ENCODE measurements at regions not wholly inside any gene's neighbourhood (a gene's known extent, or its start where the extent isn't known, plus 50 kb on each side); places are given as distances from the start of the nearest gene placed in this dataset.
A peak's percentile ranks its signal among the peaks of the same experiment; 100 is the strongest.

DNA sequence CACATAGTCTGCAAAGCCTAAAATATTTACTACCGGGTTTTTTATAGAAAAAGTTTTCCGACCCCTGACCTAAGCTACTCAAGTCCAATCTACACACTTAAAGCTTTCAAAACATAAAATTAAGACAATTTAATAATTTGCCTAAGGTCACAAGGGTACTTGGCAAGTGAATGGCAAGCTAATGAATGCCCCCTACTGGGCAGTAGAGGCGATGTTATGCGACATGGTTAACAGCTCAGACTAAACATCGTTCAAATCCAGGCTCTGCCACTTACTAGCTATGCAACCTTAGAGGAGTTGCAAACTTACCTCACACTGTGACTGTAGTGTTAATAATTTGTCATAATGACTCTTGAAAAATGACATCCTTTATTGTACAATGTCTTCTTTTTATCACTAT is 317.2 kb upstream of the NFIA start:
- H3K9me3 ChIP-seq (ENCODE audit: control insufficient read depth, low read depth, low read length) = no peaks in the 10 kb centered on the region
- H3K36me3 ChIP-seq (ENCODE audit: control insufficient read depth, insufficient read depth, low read length) = no peaks in the 10 kb centered on the region
- peak; percentile 14 to 15 for DNase-seq
- H3K4me1 ChIP-seq (ENCODE audit: control insufficient read depth, insufficient read depth, low read length) = no peaks in the 10 kb centered on the region
- WGBS (ENCODE audit: insufficient coverage, low lambda C conversion rate) = no CpG with 5 or more reads among the region's 5 CpGs
- no peaks in the 10 kb centered on the region for H3K27me3 ChIP-seq (ENCODE audit: control insufficient read depth, insufficient read depth, low read length)
- no peak overlapping the region for H3K4me3 ChIP-seq (ENCODE audit: low read length)
- H3K27ac ChIP-seq (ENCODE audit: low read length) = no peak overlapping the region

DNA sequence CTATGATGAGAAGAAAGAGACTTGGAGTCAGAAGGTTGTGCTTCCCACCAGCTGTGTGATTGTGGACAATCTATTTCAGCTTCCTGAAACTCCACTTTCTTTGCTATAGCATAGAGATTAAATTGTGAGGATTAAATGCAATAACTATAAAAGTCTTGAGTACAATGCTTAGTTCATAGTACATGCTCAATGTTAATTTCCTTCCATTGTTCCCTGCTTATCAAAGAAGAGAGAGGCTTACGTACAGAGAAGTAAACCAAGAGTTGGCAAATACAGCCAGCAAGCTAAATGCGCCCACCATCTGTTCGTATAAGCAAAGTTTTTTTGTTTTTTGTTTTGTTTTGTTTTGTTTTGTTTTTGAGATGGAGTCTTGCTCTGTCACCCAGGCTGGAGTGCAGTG is 317.9 kb upstream of the NFIA start:
- H3K4me3 ChIP-seq (ENCODE audit: low read length) = no peak overlapping the region
- no peaks in the 10 kb centered on the region for H3K4me1 ChIP-seq (ENCODE audit: control insufficient read depth, insufficient read depth, low read length)
- H3K27me3 ChIP-seq (ENCODE audit: control insufficient read depth, insufficient read depth, low read length) = no peaks in the 10 kb centered on the region
- 100% methylated on average over 2 of the region's 3 CpGs for WGBS (ENCODE audit: insufficient coverage, low lambda C conversion rate)
- no peak for DNase-seq
- no peak overlapping the region for H3K27ac ChIP-seq (ENCODE audit: low read length)
- no peaks in the 10 kb centered on the region for H3K9me3 ChIP-seq (ENCODE audit: control insufficient read depth, low read depth, low read length)
- no peaks in the 10 kb centered on the region for H3K36me3 ChIP-seq (ENCODE audit: control insufficient read depth, insufficient read depth, low read length)

DNA sequence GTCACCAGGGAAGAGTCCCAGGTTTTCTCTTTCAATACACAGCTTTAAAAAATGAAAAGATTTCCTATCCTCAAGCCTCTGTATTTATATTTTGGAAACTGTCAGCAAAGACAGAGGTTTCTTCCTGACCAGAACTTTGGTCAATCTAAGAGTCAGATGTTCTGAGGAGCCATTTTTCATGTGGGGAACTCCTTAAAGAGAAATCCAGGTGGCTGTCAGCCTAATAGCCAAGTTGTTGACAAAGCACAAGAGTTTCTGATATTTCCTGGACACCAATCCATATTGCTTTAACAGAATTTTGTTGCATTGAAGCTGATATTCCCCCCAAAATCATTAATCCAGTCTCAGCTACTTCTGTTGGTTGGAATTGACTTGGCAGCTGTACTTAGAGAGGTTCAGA is 318.6 kb upstream of the NFIA start:
- DNase-seq = no peak
- no peaks in the 10 kb centered on the region for H3K9me3 ChIP-seq (ENCODE audit: control insufficient read depth, low read depth, low read length)
- no peaks in the 10 kb centered on the region for H3K4me1 ChIP-seq (ENCODE audit: control insufficient read depth, insufficient read depth, low read length)
- no peak overlapping the region for H3K4me3 ChIP-seq (ENCODE audit: low read length)
- no peaks in the 10 kb centered on the region for H3K27me3 ChIP-seq (ENCODE audit: control insufficient read depth, insufficient read depth, low read length)
- H3K27ac ChIP-seq (ENCODE audit: low read length) = no peak overlapping the region
- no peaks in the 10 kb centered on the region for H3K36me3 ChIP-seq (ENCODE audit: control insufficient read depth, insufficient read depth, low read length)

DNA sequence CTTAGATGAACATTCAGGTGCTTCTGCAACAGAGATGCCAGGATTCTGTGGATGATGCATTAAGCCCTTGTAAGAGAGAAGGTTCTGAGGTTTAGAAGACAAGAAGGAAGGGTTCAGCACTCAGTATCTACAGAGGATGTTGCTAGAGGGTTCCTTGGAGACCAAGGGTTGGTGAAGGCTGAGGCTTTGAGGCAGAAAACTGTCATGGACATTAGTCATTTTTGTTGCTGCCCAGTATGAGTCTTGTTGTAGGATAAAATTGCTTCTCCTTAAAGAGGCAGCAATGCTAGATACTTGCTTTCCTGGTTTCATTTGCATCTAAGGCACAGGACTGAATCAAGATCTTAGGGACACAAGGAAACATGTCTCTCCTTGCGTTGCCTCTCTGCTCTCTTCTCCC is 319.4 kb upstream of the NFIA start:
- Histone ChIP-seq H3K4me1 (ENCODE audit: control insufficient read depth, insufficient read depth, low read length) (no peaks in the 10 kb centered on the region), H3K27me3 (ENCODE audit: control insufficient read depth, insufficient read depth, low read length) (no peaks in the 10 kb centered on the region), H3K9me3 (ENCODE audit: control insufficient read depth, low read depth, low read length) (no peaks in the 10 kb centered on the region), H3K36me3 (ENCODE audit: control insufficient read depth, insufficient read depth, low read length) (no peaks in the 10 kb centered on the region), H3K27ac (ENCODE audit: low read length) (no peak overlapping the region), H3K4me3 (ENCODE audit: low read length) (no peak overlapping the region)
- WGBS (ENCODE audit: insufficient coverage, low lambda C conversion rate) = 90% methylated on average over 1 of the region's 1 CpG
- no peak for DNase-seq

DNA sequence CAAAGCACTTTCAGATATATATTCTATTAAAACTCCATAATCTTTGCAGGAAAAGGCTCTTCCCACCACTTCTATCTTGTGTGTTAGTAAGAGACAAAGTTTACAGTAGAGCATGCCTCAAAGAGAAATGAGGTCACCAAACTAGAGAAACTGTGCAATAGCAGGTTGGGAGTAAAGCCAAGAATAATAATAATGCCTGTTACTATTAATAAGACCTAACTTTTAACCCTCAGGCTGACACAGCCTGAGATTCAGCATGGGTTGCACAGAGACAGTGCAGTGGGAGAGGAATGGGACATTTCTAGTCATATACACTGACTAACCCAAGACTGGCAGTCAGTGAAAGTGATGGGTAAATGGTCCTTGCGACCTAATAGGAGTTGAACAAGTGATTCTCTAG is 320.2 kb upstream of the NFIA start:
- H3K27ac ChIP-seq (ENCODE audit: low read length) = no peak overlapping the region
- H3K4me3 ChIP-seq (ENCODE audit: low read length) = no peak overlapping the region
- no CpG with 5 or more reads among the region's 1 CpG for WGBS (ENCODE audit: insufficient coverage, low lambda C conversion rate)
- H3K9me3 ChIP-seq (ENCODE audit: control insufficient read depth, low read depth, low read length) = no peaks in the 10 kb centered on the region
- no peak for DNase-seq
- H3K4me1 ChIP-seq (ENCODE audit: control insufficient read depth, insufficient read depth, low read length) = no peaks in the 10 kb centered on the region
- no peaks in the 10 kb centered on the region for H3K27me3 ChIP-seq (ENCODE audit: control insufficient read depth, insufficient read depth, low read length)
- no peaks in the 10 kb centered on the region for H3K36me3 ChIP-seq (ENCODE audit: control insufficient read depth, insufficient read depth, low read length)

DNA sequence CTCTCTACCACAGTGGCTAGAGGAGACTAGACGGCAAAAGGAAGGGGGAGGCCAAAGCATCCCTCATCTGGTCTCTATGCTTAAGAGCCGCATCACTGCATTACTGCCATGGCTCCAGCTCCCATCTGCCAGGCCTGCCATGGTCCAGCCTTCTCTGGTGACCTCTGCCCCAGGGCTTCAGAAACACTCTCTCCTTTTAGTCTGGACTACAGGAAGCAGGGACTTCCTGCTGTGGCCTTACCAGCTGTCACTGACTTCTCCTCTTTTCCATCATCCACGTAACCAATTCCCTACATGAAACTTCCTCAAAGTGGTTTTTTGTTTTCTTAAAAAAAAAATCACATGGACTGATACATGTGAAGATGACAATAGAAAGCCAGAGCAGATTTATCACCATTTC is 323.1 kb upstream of the NFIA start:
- no peaks in the 10 kb centered on the region for H3K36me3 ChIP-seq (ENCODE audit: control insufficient read depth, insufficient read depth, low read length)
- H3K4me1 ChIP-seq (ENCODE audit: control insufficient read depth, insufficient read depth, low read length) = no peaks in the 10 kb centered on the region
- DNase-seq = no peak
- 80% methylated on average over 1 of the region's 3 CpGs for WGBS (ENCODE audit: insufficient coverage, low lambda C conversion rate)
- H3K9me3 ChIP-seq (ENCODE audit: control insufficient read depth, low read depth, low read length) = no peaks in the 10 kb centered on the region
- H3K27ac ChIP-seq (ENCODE audit: low read length) = no peak overlapping the region
- H3K27me3 ChIP-seq (ENCODE audit: control insufficient read depth, insufficient read depth, low read length) = no peaks in the 10 kb centered on the region
- H3K4me3 ChIP-seq (ENCODE audit: low read length) = no peak overlapping the region

DNA sequence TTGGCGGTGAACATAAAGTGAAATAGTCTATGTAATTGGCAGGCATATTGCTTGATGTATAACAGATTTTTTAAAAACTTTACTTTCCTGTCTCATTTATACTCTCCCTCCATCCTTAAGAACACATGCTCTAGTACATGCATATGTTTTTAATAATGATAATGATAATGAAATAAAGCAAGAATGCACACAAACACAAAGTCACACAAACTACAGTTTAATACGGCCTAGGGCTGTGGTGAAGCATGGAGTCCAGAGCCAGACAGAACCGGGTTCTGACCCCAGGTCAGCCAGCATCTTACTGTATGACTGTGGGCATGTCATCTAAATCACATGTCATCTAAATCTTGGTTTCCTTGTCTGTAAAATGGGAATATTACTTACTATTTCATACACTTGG is 324.9 kb upstream of the NFIA start:
- Histone ChIP-seq H3K27me3 (ENCODE audit: control insufficient read depth, insufficient read depth, low read length) (no peaks in the 10 kb centered on the region), H3K9me3 (ENCODE audit: control insufficient read depth, low read depth, low read length) (no peaks in the 10 kb centered on the region), H3K4me1 (ENCODE audit: control insufficient read depth, insufficient read depth, low read length) (no peaks in the 10 kb centered on the region), H3K36me3 (ENCODE audit: control insufficient read depth, insufficient read depth, low read length) (no peaks in the 10 kb centered on the region), H3K4me3 (ENCODE audit: low read length) (no peak overlapping the region), H3K27ac (ENCODE audit: low read length) (no peak overlapping the region)
- no CpG with 5 or more reads among the region's 3 CpGs for WGBS (ENCODE audit: insufficient coverage, low lambda C conversion rate)
- no peak for DNase-seq

DNA sequence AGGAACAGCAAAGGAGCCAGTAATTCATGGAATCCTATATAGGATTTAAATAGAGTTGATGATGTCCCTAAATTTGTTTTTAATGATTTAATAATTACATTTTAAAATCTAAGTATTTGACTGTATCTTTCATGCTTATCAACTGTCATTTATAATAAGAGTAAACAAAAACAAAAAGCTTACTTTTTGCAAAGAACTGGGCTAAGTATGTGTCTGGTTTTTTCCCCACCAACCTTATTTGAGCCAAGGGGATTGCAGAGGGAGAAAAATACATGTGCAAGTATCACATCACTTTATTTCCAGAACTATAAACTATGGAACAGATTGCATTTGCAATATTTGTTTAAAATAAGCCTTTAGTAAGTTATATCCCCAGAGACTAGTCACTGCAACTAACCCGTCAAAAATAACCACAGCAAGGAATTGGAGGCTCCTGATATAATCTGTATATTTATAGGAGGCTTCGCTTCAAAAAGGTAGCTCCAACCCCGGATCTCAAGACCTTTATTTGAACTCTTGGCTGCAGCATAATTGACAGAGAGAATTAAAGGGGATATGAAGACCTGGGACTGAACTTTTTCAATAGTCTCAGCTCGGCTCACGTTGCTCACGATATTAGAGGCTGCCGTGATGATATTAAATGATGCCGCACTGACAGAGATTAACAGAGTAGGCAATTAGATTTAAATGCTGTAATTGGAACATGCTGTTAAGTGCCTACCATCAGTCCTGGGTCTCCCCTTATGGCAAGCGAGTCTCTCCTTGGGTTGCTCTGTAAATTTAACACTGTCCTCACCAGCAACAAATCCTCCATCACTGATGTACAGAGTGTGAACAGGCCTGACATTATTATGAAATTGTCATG is 329.1 kb upstream of the NFIA start:
- Histone ChIP-seq H3K9me3 (ENCODE audit: control insufficient read depth, low read depth, low read length) (no peaks in the 10 kb centered on the region), H3K36me3 (ENCODE audit: control insufficient read depth, insufficient read depth, low read length) (no peaks in the 10 kb centered on the region), H3K4me3 (ENCODE audit: low read length) (no peak overlapping the region), H3K4me1 (ENCODE audit: control insufficient read depth, insufficient read depth, low read length) (no peaks in the 10 kb centered on the region), H3K27ac (ENCODE audit: low read length) (no peak overlapping the region), H3K27me3 (ENCODE audit: control insufficient read depth, insufficient read depth, low read length) (no peaks in the 10 kb centered on the region)
- no peak for DNase-seq
- WGBS (ENCODE audit: insufficient coverage, low lambda C conversion rate) = 100% methylated on average over 1 of the region's 9 CpGs

DNA sequence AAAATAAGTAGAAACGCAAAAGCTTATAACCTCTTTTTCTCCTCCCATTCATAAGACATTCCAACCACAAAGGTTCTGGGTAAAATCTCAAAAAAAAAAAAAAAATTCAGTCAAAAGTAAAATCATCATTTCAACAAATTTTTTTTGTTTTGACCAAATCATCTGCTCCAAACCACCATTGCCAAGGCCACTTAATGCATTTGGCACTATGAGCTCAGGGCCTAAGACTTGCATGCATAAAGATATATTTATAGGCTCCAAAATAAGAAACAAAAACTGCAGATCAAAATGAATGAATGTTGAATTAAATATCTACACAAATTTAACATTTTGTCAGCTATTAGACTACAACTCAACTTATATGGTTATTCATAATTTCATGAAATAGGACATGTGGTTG is 331.1 kb upstream of the NFIA start:
- H3K27ac ChIP-seq (ENCODE audit: low read length) = no peak overlapping the region
- no peak overlapping the region for H3K4me3 ChIP-seq (ENCODE audit: low read length)
- 82% methylated on average over 1 of the region's 1 CpG for WGBS (ENCODE audit: insufficient coverage, low lambda C conversion rate)
- no peak for DNase-seq
- no peaks in the 10 kb centered on the region for H3K9me3 ChIP-seq (ENCODE audit: control insufficient read depth, low read depth, low read length)
- H3K4me1 ChIP-seq (ENCODE audit: control insufficient read depth, insufficient read depth, low read length) = no peaks in the 10 kb centered on the region
- no peaks in the 10 kb centered on the region for H3K27me3 ChIP-seq (ENCODE audit: control insufficient read depth, insufficient read depth, low read length)
- H3K36me3 ChIP-seq (ENCODE audit: control insufficient read depth, insufficient read depth, low read length) = no peaks in the 10 kb centered on the region

DNA sequence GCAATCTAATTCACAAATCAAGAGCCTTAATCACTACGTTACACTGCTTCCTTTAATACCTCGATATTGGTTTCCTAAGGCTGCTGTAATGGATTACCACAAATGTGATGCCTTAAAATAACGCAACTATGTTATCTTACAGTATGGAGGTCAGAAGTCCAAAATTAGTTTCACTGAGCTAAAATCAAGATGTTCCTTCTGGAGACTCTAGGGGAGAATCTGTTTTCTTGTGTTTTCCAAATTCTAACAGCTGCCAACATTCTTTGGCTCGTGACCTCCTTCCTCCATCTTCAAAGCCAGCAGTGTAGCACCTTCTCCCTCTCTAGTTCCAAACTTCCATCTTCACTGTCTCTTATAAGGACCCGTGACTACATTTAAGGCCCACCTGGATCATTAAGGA is 335.0 kb upstream of the NFIA start:
- Histone ChIP-seq H3K4me1 (ENCODE audit: control insufficient read depth, insufficient read depth, low read length) (no peaks in the 10 kb centered on the region), H3K9me3 (ENCODE audit: control insufficient read depth, low read depth, low read length) (no peaks in the 10 kb centered on the region), H3K27me3 (ENCODE audit: control insufficient read depth, insufficient read depth, low read length) (no peaks in the 10 kb centered on the region), H3K4me3 (ENCODE audit: low read length) (no peak overlapping the region), H3K27ac (ENCODE audit: low read length) (no peak overlapping the region), H3K36me3 (ENCODE audit: control insufficient read depth, insufficient read depth, low read length) (no peaks in the 10 kb centered on the region)
- DNase-seq = no peak
- 100% methylated on average over 1 of the region's 5 CpGs for whole genome bisulfite sequencing (ENCODE audit: insufficient coverage, low lambda C conversion rate)

DNA sequence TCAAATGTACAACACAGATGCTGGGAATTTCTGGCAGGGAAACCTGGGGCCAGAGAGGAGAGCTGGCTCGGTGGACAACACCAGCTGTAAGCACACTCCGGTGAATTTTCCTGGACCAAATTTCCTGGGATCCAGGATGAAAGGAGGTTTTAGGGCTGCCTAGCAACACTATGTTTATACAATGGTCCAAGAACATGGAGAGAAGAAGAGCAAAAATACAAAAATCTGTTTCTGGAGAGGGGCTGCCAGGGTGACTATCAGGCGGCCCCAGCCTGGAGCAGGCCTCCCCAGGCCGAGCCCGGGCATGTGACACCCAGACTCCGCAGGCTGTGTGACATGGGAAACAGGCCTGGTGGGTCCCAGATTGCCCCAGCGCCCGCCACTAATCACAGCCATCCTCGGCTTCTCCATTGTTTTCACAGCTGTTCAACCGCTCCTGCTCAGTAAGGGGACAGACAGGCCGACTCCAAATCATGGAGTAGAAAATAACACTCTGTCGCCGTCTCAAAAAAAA is 336.0 kb upstream of the NFIA start:
- Histone ChIP-seq H3K4me1 (ENCODE audit: control insufficient read depth, insufficient read depth, low read length) (no peaks in the 10 kb centered on the region), H3K9me3 (ENCODE audit: control insufficient read depth, low read depth, low read length) (no peaks in the 10 kb centered on the region), H3K27me3 (ENCODE audit: control insufficient read depth, insufficient read depth, low read length) (no peaks in the 10 kb centered on the region), H3K27ac (ENCODE audit: low read length) (no peak overlapping the region), H3K4me3 (ENCODE audit: low read length) (no peak overlapping the region), H3K36me3 (ENCODE audit: control insufficient read depth, insufficient read depth, low read length) (no peaks in the 10 kb centered on the region)
- 70% methylated on average over 2 of the region's 13 CpGs for WGBS (ENCODE audit: insufficient coverage, low lambda C conversion rate)
- DNase-seq = no peak

Measured in large intestine (tissue), 3 donors.